Dedifferentiated amniotic fluid mesenchymal stem cell (primary cell): ENCODE measurements at regions not wholly inside any gene's neighbourhood (a gene's known extent, or its start where the extent isn't known, plus 50 kb on each side); places are given as distances from the start of the nearest gene placed in this dataset.
A peak's percentile ranks its signal among the peaks of the same experiment; 100 is the strongest.

Experiments
- DNase-seq: peaks from one replicate; pipeline ENCODE4 v3.0.0-alpha.2; 2016; ENCODE audit errors: extremely low spot score

- DNase-seq = no peak
Observed at GRCh38 chrX:9341291-9342201, 123.3 kb upstream of the TBL1X start.

DNA sequence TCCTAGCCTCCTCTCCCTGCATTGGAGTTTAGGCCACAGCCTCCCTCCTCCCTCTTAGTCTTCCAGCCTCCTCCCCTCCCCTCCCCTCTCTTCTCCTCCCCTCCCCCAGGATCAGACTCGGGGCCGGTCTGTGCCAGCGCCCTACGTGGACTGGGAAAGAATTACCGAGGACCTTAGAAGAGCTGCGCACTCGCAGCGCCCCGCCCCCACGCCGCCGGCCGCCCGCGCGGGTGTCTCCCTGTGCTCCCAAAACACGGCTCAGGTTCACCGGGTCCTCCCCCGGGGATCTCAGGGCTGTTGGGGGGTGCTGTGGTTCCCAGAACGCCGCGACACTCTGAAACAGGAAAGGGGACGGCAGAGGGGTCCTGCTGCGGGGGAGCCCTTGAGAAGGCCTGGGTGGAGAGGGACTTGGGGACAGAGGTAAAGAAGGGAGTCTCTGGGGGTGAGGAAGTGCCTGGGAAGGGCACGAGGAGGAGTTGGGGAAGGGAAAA lies 122.3 kb upstream of the TBL1X start:
- DNase-seq = peak; percentile 55

GRCh38 chrX:9343971-9344370 lies 120.9 kb upstream of the TBL1X start:
- DNase-seq = no peak

DNA sequence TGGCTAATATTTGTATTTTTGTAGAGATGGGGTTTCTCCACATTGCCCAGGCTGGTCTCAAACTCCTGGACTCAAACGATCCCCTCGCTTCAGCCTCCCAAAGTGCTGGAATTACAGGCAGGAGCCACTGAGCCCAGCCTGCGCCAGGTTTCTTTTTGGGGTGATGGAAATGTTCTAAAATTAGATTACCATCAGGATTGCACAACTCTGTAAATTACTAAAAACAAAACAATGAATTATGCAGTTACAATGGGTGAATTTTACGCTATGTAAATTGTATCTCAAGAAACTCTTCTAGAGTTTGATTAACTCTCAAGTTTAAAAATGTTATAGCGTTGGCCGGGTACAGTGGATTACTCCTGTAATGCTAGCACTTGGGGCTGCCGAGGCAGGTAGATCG lies 118.9 kb upstream of the TBL1X start:
- DNase-seq = no peak

DNA sequence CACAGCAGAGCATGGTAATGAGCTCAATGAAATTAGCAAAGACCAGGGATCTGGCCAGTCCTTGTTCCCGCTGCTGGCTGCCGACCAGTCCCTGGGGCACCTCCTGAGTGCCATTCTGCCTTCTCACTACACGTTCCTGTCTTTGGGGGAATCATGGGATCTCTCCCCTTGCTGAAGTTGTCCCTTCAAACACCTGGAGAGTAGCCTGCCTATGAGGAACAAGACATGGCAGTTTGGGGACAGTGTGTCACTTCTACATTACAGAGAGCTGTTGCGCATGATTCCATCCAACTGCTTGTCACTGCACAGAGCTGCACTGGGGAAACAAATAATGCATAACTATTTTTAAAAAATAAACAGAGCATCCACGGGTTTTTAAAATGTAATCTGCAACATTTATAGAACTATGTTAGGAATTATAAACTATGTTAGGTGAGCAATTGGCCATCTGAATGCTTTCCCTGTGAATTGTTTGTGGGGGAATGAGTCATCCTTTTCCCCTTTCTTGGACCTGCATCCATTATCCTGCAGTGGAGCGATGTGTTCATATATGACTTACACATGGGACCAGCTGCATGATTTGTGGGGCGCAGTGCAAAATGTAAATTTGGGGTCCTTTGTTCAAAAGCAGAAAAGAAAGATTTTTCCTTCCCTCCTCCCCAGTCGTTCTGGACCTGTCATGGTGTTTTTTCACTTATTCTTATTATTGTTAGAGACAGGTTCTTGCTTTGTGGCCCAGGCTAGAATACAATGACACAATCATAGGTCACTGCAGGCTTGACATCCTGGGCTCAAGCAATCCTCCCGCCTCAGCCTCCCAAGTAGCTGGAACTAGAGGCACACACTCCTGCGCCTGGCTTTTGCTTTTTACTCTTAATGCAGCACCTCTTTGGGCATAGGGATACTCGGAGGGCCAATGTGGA lies 115.0 kb upstream of the TBL1X start:
- DNase-seq = no peak

DNA sequence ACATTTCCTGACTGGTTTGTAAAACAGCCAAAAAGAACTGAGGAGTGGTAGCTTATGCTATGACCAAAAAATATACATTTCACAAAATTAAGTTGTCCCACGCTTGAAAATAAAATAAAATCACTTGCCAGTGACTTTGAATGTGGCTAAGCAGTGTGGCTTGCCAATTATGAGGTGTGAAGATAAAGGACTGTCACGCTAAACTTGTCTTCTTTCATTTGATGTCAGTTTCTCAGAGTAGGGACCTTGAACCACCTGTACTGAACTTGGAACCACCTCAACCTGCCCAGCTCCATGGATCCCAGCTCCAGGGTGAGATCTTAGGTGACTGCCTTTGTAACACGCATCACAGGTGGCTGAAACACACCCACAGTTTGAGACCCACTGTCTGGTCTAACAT lies 113.7 kb upstream of the TBL1X start:
- no peak for DNase-seq

- no peak for DNase-seq
Observed at GRCh38 chrX:9352243-9352642, 112.6 kb upstream of the TBL1X start.

DNA sequence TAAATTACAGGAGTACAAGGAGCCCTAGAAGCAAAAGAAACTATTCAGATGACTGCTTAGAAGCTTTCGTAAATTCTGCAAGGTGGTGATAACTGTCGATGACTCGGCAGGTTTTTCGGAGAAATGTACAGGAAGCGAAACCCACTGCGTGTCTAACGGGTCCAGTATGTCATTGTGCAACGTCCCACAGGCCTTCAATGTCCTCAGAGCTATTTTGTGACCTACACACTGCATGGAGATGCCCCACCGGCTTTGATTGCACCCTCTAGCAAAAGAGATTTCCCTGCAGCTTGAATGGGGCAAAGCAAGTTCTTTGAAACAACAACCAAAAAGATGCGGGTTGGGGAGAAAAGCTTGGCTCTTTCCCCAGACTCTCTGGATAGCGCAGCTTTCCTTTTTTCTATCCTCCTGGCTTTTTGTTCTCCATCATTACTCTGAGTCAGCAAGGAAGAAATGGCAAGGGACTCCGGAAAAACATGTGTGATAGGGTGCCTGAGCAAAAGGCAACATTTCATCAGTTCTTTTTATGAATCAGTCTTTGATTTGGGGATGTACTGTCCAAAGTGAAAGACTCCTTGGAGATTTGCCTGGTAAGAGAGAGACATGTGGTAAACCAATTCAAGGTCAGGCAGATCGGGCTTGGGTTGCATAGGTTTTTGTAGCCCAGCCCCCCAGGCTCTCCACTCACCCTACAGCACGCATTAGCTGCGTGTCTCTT lies 112.0 kb upstream of the TBL1X start:
- peak; percentile 29 for DNase-seq

GRCh38 chrX:9354918-9355317 lies 109.9 kb upstream of the TBL1X start:
- DNase-seq = no peak

DNA sequence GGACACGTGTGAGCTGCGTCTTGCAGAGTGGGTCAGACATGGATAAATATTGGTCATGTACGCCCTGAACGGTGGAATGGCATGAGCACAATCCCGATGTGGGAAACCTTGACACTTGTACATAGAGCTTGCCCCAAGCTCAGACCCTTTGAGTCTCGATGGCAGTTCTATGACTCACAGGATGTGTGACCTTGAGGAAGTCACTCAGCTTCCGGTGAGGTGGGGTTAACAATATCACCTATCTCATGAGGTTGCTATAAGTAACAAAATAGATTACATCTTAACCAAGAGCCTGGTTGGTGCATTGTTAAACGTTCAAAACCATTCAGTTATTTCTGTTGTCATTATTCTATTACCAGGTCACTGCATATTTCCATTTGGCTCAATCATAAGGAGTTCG lies 109.1 kb upstream of the TBL1X start:
- DNase-seq = no peak

DNA sequence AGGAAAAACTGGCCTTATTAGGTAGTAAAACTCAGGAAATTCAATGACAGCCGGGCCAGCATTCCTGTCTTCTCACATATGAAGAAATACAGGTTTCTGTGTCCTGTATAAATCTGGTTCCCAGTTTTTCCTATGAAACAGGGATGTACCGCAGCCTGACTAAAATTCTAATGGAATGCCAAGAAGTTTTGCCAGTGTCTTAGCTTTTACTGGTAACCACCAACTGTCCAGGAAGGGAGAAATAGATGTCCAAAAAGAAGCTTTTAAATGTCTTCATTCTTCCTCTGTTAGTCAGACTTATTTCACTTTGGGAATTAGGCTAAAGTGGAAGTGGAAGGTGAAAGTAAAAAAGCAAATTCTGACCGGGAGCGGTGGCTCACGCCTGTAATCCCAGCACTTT lies 108.0 kb upstream of the TBL1X start:
- no peak for DNase-seq

- no peak for DNase-seq
Observed at GRCh38 chrX:9357518-9358114, 107.2 kb upstream of the TBL1X start.

GRCh38 chrX:9362363-9362928 lies 102.4 kb upstream of the TBL1X start:
- DNase-seq = no peak

- no peak for DNase-seq
Observed at GRCh38 chrX:9367421-9367820, 97.4 kb upstream of the TBL1X start.

- DNase-seq = no peak
Observed at GRCh38 chrX:9368262-9368661, 96.6 kb upstream of the TBL1X start.

GRCh38 chrX:9369802-9370291 lies 95.0 kb upstream of the TBL1X start:
- no peak for DNase-seq

DNA sequence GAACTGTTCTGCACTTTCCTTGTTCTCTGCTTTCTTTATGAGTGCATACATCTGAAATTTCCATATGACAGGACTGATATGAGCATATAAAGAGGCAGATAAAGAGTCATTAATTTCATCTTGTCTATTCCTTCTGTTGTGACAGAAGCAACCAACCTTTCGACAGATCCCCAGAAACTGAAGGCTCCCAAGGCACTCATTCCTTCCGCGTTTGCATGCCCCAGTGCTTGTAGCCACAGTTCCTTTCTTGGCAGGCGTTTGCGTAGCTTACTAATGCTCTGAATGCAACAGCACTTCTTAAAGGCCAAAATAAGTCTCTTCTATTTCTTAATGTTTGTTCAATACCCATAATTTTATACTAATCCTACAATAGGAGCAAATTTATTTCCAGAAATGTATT lies 94.0 kb upstream of the TBL1X start:
- DNase-seq = no peak

DNA sequence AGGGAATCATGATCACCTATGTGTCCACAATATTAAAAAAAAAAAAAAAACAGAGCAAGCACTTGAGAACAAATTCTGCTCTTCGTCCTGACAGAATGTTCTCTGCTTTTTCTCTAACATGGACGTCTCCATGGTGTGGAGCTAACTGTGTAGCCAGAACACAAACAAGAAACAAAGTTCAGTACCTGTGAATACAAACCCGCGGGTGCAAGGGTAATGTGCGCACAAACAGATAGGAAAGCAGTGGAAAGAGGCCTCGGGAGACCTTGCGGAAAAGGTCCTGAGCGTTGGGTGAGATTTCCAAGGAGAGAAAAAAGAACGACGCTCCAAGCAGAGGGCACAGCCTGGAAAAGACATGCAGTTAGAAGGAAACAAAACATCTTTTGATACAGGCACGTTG lies 92.0 kb upstream of the TBL1X start:
- no peak for DNase-seq

- no peak for DNase-seq
Observed at GRCh38 chrX:9373789-9374188, 91.1 kb upstream of the TBL1X start.

GRCh38 chrX:9374555-9374954 lies 90.3 kb upstream of the TBL1X start:
- DNase-seq = no peak

GRCh38 chrX:9376111-9376510 lies 88.7 kb upstream of the TBL1X start:
- no peak for DNase-seq
